OCI-LY7 (cell line): ENCODE measurements at regions not wholly inside any gene's neighbourhood (a gene's known extent, or its start where the extent isn't known, plus 50 kb on each side); places are given as distances from the start of the nearest gene placed in this dataset.
"Not testable (repeated sequence)": the region's sequence is repeated elsewhere in the genome, so short reads cannot be mapped to it uniquely, and the experiment has no call there.

Experiments used
- BruUV-seq: library from RNA; stranded (reverse); fragments of 400-500 nt; replicated peaks from 2 replicates; lab custom pipeline; 2021; lab: Mats Ljungman, UMichigan
- CTCF ChIA-PET: fragments of 300-600 bp; sonication (Branson Sonifier 250); formaldehyde crosslinking; loops from one replicate; lab custom pipeline; 2022; ENCODE audit warnings: antibody characterized with exemption; ENCODE audit not compliant: unreplicated experiment; lab: Charles Lee
- POLR2A ChIA-PET: fragments of 300-600 bp; sonication (Branson Sonifier 250); formaldehyde crosslinking; loops from one replicate; lab custom pipeline; 2022; ENCODE audit warnings: antibody characterized with exemption; lab: Charles Lee
- DNase-seq: peaks from one replicate; pipeline ENCODE4 v3.0.0-alpha.2; 2015; ENCODE audit warnings: low spot score
- H2AFZ ChIP-seq: fragments of 200-600 bp; sonication (generic), shearing (Covaris generic); 2 replicates; pipeline ENCODE4 v1.6.1; 2014; ENCODE audit warnings: mild to moderate bottlenecking, antibody characterized with exemption, low read length, moderate library complexity
- H3K27ac ChIP-seq: fragments of 200-600 bp; sonication (generic); 2 replicates; pipeline ENCODE4 v1.5.1; 2014; ENCODE audit warnings: mixed run types, low read depth, mild to moderate bottlenecking, moderate library complexity, low read length, inconsistent platforms; ENCODE audit not compliant: poor library complexity, severe bottlenecking
- H3K36me3 ChIP-seq: fragments of 200-600 bp; sonication (generic); 2 replicates; pipeline ENCODE4 v1.6.1; 2014; ENCODE audit warnings: mild to moderate bottlenecking, antibody characterized with exemption, low read length, moderate library complexity, mixed read lengths; ENCODE audit not compliant: insufficient read depth
- H3K4me1 ChIP-seq: fragments of 200-600 bp; sonication (generic); 2 replicates; pipeline ENCODE4 v1.5.1; 2014; ENCODE audit warnings: mild to moderate bottlenecking, low read length; ENCODE audit not compliant: insufficient read depth, poor library complexity, severe bottlenecking
- H3K4me2 ChIP-seq: fragments of 200-600 bp; sonication (generic); 2 replicates; pipeline ENCODE4 v1.6.1; 2014; ENCODE audit warnings: mild to moderate bottlenecking, low read length
- H3K4me3 ChIP-seq: fragments of 200-600 bp; sonication (generic); 2 replicates; pipeline ENCODE4 v1.5.1; 2014; ENCODE audit warnings: mild to moderate bottlenecking, low read depth, low read length; ENCODE audit not compliant: poor library complexity, severe bottlenecking
- H3K79me2 ChIP-seq: fragments of 200-600 bp; sonication (generic); 2 replicates; pipeline ENCODE4 v1.6.1; 2016; ENCODE audit warnings: low read depth, mild to moderate bottlenecking, low read length, moderate library complexity, mixed read lengths; ENCODE audit not compliant: insufficient read depth
- H3K9me2 ChIP-seq: fragments of 200-600 bp; sonication (generic); 2 replicates; pipeline ENCODE4 v1.6.1; 2016; ENCODE audit warnings: mild to moderate bottlenecking, low read length, mixed read lengths; ENCODE audit not compliant: insufficient read depth
- H3K9me3 ChIP-seq: fragments of 200-600 bp; sonication (generic); 2 replicates; pipeline ENCODE4 v1.6.1; 2014; ENCODE audit warnings: mild to moderate bottlenecking, mixed run types, low read length, mixed read lengths
- H4K20me1 ChIP-seq: fragments of 200-600 bp; sonication (generic); 2 replicates; pipeline ENCODE4 v1.6.1; 2014; ENCODE audit warnings: mild to moderate bottlenecking, antibody characterized with exemption, low read length, moderate library complexity, mixed read lengths; ENCODE audit not compliant: insufficient read depth
- CTCF ChIP-seq: fragments of 200-600 bp; sonication (generic); conservative IDR thresholded peaks from 2 replicates; pipeline ENCODE4 v1.5.1; 2014; ENCODE audit warnings: mild to moderate bottlenecking, antibody characterized with exemption, low read length, moderate library complexity, mixed read lengths
- EZH2phosphoT487 ChIP-seq: fragments of 200-600 bp; sonication (generic); IDR thresholded peaks from 2 replicates; pipeline ENCODE4 v1.6.1; 2018; ENCODE audit warnings: low read depth, borderline replicate concordance, mild to moderate bottlenecking, mixed run types, antibody characterized with exemption, low read length, moderate library complexity, mixed read lengths
- intact Hi-C: fragments of 100-400 bp; cut with micrococcal nuclease; formaldehyde crosslinking; loops from one replicate; pipeline ENCODE4 v1.10.0; 2022; ENCODE audit not compliant: unreplicated experiment

- BruUV-seq, result no TSS peak
- no peak overlapping the region for H3K4me2 ChIP-seq
- no peaks in the 10 kb centered on the region for H3K36me3 ChIP-seq
- intact Hi-C loops, result no loop called here
- POLR2A ChIA-PET, result interaction anchor here (0.7 kb wide), 1 partner anchor 1335 kb away, joined by 5 read pairs; no protein-coding TSS in a partner anchor
- no peaks in the 10 kb centered on the region for H4K20me1 ChIP-seq
- no peaks in the 10 kb centered on the region for H3K4me1 ChIP-seq
- H2AFZ ChIP-seq, result no peak overlapping the region
- H3K27ac ChIP-seq, result no peak overlapping the region
- CTCF ChIA-PET, result no interaction called here
- no peak overlapping the region for H3K4me3 ChIP-seq
- no peaks in the 10 kb centered on the region for H3K79me2 ChIP-seq
- TF ChIP-seq EZH2phosphoT487, result no peak
- TF ChIP-seq CTCF, result no peak
- DNase-seq, result no peak
- H3K9me3 ChIP-seq, result no peaks in the 10 kb centered on the region
- no peaks in the 10 kb centered on the region for H3K9me2 ChIP-seq
These were observed 194.4 kb downstream of the TMEM200A start for GRCh38 chr6:130560231-130560630.

GRCh38 chr6:130561159-130561558 is 195.3 kb downstream of the TMEM200A start:
- H3K4me2 ChIP-seq, CTCF ChIA-PET, intact Hi-C loops, H3K9me2 ChIP-seq, BruUV-seq, H4K20me1 ChIP-seq, H3K79me2 ChIP-seq, H3K36me3 ChIP-seq, H3K4me3 ChIP-seq, H3K27ac ChIP-seq, H2AFZ ChIP-seq, H3K4me1 ChIP-seq, H3K9me3 ChIP-seq: not testable (repeated sequence)
- POLR2A ChIA-PET, result interaction anchor here (0.7 kb wide), 1 partner anchor 1334 kb away, joined by 5 read pairs; no protein-coding TSS in a partner anchor
- DNase-seq, result peak; percentile 3

GRCh38 chr6:130565696-130566095 is 199.9 kb downstream of the TMEM200A start:
- no peak overlapping the region for H3K27ac ChIP-seq
- no peaks in the 10 kb centered on the region for H3K9me2 ChIP-seq
- no peak for DNase-seq
- no peaks in the 10 kb centered on the region for H3K9me3 ChIP-seq
- H4K20me1 ChIP-seq, result no peaks in the 10 kb centered on the region
- no peak for TF ChIP-seq EZH2phosphoT487
- no peak for TF ChIP-seq CTCF
- H3K4me2 ChIP-seq, result no peak overlapping the region
- ChIA-PET POLR2A (no interaction called here), CTCF (no interaction called here)
- intact Hi-C loops, result no loop called here
- H3K79me2 ChIP-seq, result no peaks in the 10 kb centered on the region
- no TSS peak for BruUV-seq
- H2AFZ ChIP-seq, result no peak overlapping the region
- no peaks in the 10 kb centered on the region for H3K4me1 ChIP-seq
- no peaks in the 10 kb centered on the region for H3K36me3 ChIP-seq
- no peak overlapping the region for H3K4me3 ChIP-seq
